ENCODE measurements at regions not wholly inside any gene's neighbourhood (a gene's known extent, or its start where the extent isn't known, plus 50 kb on each side); places are given as distances from the start of the nearest gene placed in this dataset.

- CTCF ChIA-PET, result no interaction called here
- no peak overlapping the region for H3K27ac ChIP-seq
- POLR2A ChIA-PET (ENCODE audit: low non-redundant PET), result no interaction called here
- DNase-seq (ENCODE audit: low spot score), result no peak
- TF ChIP-seq, protein P1, sequence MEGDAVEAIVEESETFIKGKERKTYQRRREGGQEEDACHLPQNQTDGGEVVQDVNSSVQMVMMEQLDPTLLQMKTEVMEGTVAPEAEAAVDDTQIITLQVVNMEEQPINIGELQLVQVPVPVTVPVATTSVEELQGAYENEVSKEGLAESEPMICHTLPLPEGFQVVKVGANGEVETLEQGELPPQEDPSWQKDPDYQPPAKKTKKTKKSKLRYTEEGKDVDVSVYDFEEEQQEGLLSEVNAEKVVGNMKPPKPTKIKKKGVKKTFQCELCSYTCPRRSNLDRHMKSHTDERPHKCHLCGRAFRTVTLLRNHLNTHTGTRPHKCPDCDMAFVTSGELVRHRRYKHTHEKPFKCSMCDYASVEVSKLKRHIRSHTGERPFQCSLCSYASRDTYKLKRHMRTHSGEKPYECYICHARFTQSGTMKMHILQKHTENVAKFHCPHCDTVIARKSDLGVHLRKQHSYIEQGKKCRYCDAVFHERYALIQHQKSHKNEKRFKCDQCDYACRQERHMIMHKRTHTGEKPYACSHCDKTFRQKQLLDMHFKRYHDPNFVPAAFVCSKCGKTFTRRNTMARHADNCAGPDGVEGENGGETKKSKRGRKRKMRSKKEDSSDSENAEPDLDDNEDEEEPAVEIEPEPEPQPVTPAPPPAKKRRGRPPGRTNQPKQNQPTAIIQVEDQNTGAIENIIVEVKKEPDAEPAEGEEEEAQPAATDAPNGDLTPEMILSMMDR (conservative IDR thresholded peaks at IDR 0.05; ENCODE audit: low read depth), result no peak
Observed at GRCh38 chrX:13153796-13154195, 109.4 kb upstream of the FAM9C start.

DNA sequence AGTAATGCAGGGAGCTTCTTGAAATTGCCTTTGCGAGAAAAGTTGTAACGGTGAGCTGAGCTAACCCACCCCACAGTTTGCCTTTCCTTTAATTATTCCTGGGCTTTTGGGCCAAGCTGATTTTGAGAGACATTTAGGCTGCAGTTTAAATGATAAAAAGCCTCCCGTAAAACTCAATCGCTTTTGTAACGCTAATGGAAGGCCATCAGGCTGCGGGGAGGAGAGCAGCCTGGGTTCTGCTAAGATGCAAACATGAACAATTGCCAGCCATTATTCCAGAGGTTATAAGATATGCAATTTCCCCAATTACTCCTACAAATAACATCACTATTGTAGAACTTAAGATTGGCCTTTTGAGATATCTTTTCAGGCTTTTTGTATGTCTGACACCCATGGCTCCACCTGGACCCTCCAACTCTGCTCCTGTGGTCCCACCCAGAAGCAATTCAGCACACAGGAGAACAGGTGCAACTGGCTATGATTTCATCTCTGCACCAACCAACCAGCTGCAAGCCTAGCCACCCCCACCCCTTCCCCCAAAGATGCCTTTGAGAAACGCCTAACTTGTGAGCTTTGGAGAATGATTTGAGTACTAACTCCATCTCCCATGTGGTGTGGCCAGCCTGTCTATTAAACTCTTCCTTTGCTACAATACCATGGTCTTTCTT lies 108.2 kb upstream of the FAM9C start:
- TF ChIP-seq, protein P1 (conservative IDR thresholded peaks at IDR 0.05; ENCODE audit: low read depth), result no peak
- CTCF ChIA-PET, result no interaction called here
- POLR2A ChIA-PET (ENCODE audit: low non-redundant PET), result no interaction called here
- H3K27ac ChIP-seq, result no peak overlapping the region
- DNase-seq (ENCODE audit: low spot score), result no peak

DNA sequence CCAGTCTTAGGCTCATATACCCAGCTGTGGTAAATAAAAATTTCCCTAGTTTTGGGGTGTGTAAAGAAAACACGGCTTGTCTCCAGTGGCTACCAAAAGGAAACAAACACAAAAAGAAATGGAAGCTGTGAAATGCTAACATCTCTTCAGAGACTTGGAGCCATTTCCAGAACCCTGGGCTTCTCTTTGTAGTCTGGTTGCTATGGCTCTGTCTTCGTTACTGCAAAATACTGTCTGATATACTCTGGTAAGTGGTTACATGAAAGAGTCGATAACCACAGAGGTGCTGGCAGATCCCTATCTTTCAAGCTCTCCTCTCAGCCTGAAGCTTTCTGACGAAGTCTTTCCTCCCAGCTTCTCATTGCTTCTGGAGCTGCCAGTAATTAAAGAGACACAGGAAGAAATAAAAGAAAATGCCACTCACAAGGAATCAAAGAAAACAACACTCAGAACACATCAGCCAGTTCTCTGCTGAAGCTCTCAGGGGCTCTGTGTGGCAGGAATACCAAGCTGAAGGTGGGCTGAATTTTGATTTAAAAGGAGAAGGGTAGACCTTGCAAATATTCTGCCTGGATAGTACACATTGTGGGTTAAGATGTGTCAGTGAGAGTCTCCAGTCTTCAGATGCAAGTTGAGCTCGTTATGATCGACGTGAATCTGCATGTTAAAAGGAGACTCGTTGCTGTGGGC lies 107.6 kb upstream of the FAM9C start:
- TF ChIP-seq, protein P1 (conservative IDR thresholded peaks at IDR 0.05; ENCODE audit: low read depth), result no peak
- ChIA-PET POLR2A (ENCODE audit: low non-redundant PET) (no interaction called here), CTCF (no interaction called here)
- H3K27ac ChIP-seq, result no peak overlapping the region
- no peak for DNase-seq (ENCODE audit: low spot score)

- ChIA-PET CTCF (interaction anchor here (0.6 kb wide), 1 partner anchor 217 kb away, joined by 3 read pairs; no protein-coding TSS in a partner anchor), POLR2A (ENCODE audit: low non-redundant PET) (no interaction called here)
- DNase-seq (ENCODE audit: low spot score), result no peak
- no peak overlapping the region for H3K27ac ChIP-seq
- TF ChIP-seq, protein P1 (conservative IDR thresholded peaks at IDR 0.05; ENCODE audit: low read depth), result no peak
Observed at GRCh38 chrX:13149702-13150350, 105.4 kb upstream of the FAM9C start.

GRCh38 chrX:13147733-13148132 lies 103.3 kb upstream of the FAM9C start:
- CTCF ChIA-PET, result no interaction called here
- TF ChIP-seq, protein P1 (conservative IDR thresholded peaks at IDR 0.05; ENCODE audit: low read depth), result no peak
- no peak overlapping the region for H3K27ac ChIP-seq
- POLR2A ChIA-PET (ENCODE audit: low non-redundant PET), result no interaction called here
- no peak for DNase-seq (ENCODE audit: low spot score)

DNA sequence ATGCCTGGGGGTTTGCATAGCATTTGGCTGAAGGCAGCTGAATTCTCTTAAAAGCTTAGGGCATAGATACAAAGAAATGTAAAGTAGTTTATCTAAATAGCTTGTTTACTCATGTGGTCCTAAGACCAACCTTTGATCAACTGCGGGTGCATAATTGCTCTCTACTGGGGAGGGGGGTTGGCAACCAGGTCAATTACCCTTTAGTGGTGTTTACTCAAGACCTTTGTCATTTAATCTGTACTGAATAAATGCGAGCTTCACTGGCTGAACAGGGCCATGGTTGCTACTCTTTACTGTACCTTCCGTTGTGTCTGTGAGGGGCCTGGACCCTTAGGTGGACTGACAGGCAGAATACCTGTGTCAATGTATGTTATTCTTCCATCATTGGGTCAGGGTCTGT lies 102.7 kb upstream of the FAM9C start:
- ChIA-PET POLR2A (ENCODE audit: low non-redundant PET) (no interaction called here), CTCF (no interaction called here)
- DNase-seq (ENCODE audit: low spot score), result no peak
- TF ChIP-seq, protein P1 (conservative IDR thresholded peaks at IDR 0.05; ENCODE audit: low read depth), result no peak
- H3K27ac ChIP-seq, result no peak overlapping the region
